A549 (cell line): ENCODE measurements at regions not wholly inside any gene's neighbourhood (a gene's known extent, or its start where the extent isn't known, plus 50 kb on each side); places are given as distances from the start of the nearest gene placed in this dataset.
A peak's percentile ranks its signal among the peaks of the same experiment; 100 is the strongest.

Experiments used
- ATAC-seq, 2 experiments: fragments of 200-7000 bp in 1 of 2; fragments of >200 bp in 1 of 2; cut with Nextera tagmentation in 1 of 2; cut with Tn5 transposase in 1 of 2; 3 replicates each; pipeline versions ENCODE4 v1.8.0 to v1.9.1; 2018 to 2020; ENCODE audit warnings: mild to moderate bottlenecking in 1 of 2, moderate library complexity in 1 of 2
- CTCF ChIA-PET: fragments of 300-600 bp; sonication (Branson Sonifier 250); formaldehyde crosslinking; extraction: SDS; loops from one replicate; lab custom pipeline; 2021; ENCODE audit warnings: antibody characterized with exemption, inconsistent platforms; lab: Yijun Ruan, JAX
- POLR2A ChIA-PET: fragments of 350-600 bp; formaldehyde crosslinking; extraction: SDS; loops from one replicate; lab custom pipeline; 2021; ENCODE audit warnings: antibody characterized with exemption, inconsistent platforms; lab: Yijun Ruan, JAX
- DNase-seq, 2 experiments: peaks; one replicate each; pipeline versions ENCODE4 v3.0.0 to v3.0.0-alpha.2; 2011 to 2016; ENCODE audit warnings: low read depth in 1 of 2, low spot score in 1 of 2
- FAIRE-seq: peaks from 2 replicates; lab custom pipeline; 2011; peaks lifted over from hg19 to GRCh38; lab: Jason Lieb, UNC
- H3K27ac ChIP-seq, 2 experiments: fragments of >200 bp; sonication (Bioruptor Twin); formaldehyde crosslinking; 3 replicates each; pipeline ENCODE4 v1.5.1; 2016 to 2017
- H3K4me1 ChIP-seq: fragments of >200 bp; sonication (Bioruptor Twin); formaldehyde crosslinking; 3 replicates; pipeline ENCODE4 v1.6.1; 2016
- H3K4me2 ChIP-seq: fragments of >200 bp; sonication (Bioruptor Twin); formaldehyde crosslinking; 3 replicates; pipeline ENCODE4 v1.6.1; 2016
- H3K4me3 ChIP-seq: fragments of >200 bp; sonication (Bioruptor Twin); formaldehyde crosslinking; 3 replicates; pipeline ENCODE4 v1.5.1; 2016
- H3K9me3 ChIP-seq: fragments of >200 bp; sonication (Bioruptor Twin); formaldehyde crosslinking; 3 replicates; pipeline ENCODE4 v1.6.1; 2016
- ATOH8 ChIP-seq: fragments of 250-450 bp; sonication (Bioruptor Pico); IDR thresholded peaks from 2 replicates; pipeline ENCODE4 v1.5.0; 2020; ENCODE audit warnings: low read depth, mild to moderate bottlenecking, moderate library complexity
- BCL3 ChIP-seq: fragments of >200 bp; sonication (Bioruptor Twin); formaldehyde crosslinking; IDR thresholded peaks from 3 replicates; pipeline ENCODE4 v1.6.1; 2016
- CBX8 ChIP-seq: fragments of 200-600 bp; sonication (generic); IDR thresholded peaks from 2 replicates; pipeline ENCODE4 v1.6.1; 2016
- CTCF ChIP-seq: fragments of >200 bp; sonication (Bioruptor Twin); formaldehyde crosslinking; IDR thresholded peaks from 3 replicates; pipeline ENCODE4 v1.5.1; 2016
- E2F6 ChIP-seq: IDR thresholded peaks from 2 replicates; pipeline ENCODE4 v1.6.1; 2012; ENCODE audit warnings: low read depth, borderline replicate concordance
- EHF ChIP-seq: fragments of 250-450 bp; sonication (Bioruptor Pico); IDR thresholded peaks from 2 replicates; pipeline ENCODE4 v1.5.0; 2020; ENCODE audit warnings: mild to moderate bottlenecking
- EHMT2 ChIP-seq: fragments of 200-600 bp; sonication (generic); IDR thresholded peaks from 2 replicates; pipeline ENCODE4 v1.6.1; 2016; ENCODE audit warnings: antibody characterized with exemption, low read depth, mild to moderate bottlenecking, moderate library complexity
- EP300 ChIP-seq, 2 experiments: fragments of >200 bp; sonication (Bioruptor Twin); formaldehyde crosslinking; IDR thresholded peaks; 2 replicates in 1 of 2; 3 replicates in 1 of 2; pipeline ENCODE4 v1.6.1; 2016 to 2017
- ESRRA ChIP-seq: fragments of 150-350 bp; IDR thresholded peaks from 2 replicates; pipeline ENCODE4 v1.6.1; 2014; ENCODE audit warnings: mild to moderate bottlenecking, low read length, borderline replicate concordance
- FOSL2 ChIP-seq, 2 experiments: fragments of 450-650 bp in 1 of 2; fragments of >200 bp in 1 of 2; sonication (Bioruptor Twin) in 1 of 2; formaldehyde crosslinking; IDR thresholded peaks; 2 replicates each; pipeline versions ENCODE4 v1.5.0 to v1.6.1; 2016 to 2020; ENCODE audit warnings: mild to moderate bottlenecking in 1 of 2, moderate library complexity in 1 of 2
- FOXS1 ChIP-seq: fragments of 250-450 bp; sonication (Bioruptor Pico); IDR thresholded peaks from 2 replicates; pipeline ENCODE4 v1.5.0; 2020; ENCODE audit warnings: mild to moderate bottlenecking, moderate library complexity
- HDAC2 ChIP-seq: fragments of 200-600 bp; sonication (generic); IDR thresholded peaks from 2 replicates; pipeline ENCODE4 v1.6.1; 2016
- HOXA7 ChIP-seq: fragments of 250-450 bp; sonication (Bioruptor Pico); IDR thresholded peaks from 2 replicates; pipeline ENCODE4 v1.5.0; 2020; ENCODE audit warnings: mild to moderate bottlenecking, moderate library complexity
- HOXB13 ChIP-seq: fragments of 250-450 bp; sonication (Bioruptor Pico); IDR thresholded peaks from 2 replicates; pipeline ENCODE4 v1.5.0; 2020; ENCODE audit warnings: low read depth, mild to moderate bottlenecking, moderate library complexity
- HOXB5 ChIP-seq: fragments of 250-450 bp; sonication (Bioruptor Pico); IDR thresholded peaks from 2 replicates; pipeline ENCODE4 v1.5.0; 2020; ENCODE audit warnings: mild to moderate bottlenecking, moderate library complexity
- KDM5A ChIP-seq: fragments of 200-600 bp; sonication (generic); IDR thresholded peaks from 2 replicates; pipeline ENCODE4 v1.6.1; 2016; ENCODE audit warnings: antibody characterized with exemption, mild to moderate bottlenecking
- MYC ChIP-seq: IDR thresholded peaks from 2 replicates; pipeline ENCODE4 v1.6.1; 2012; ENCODE audit warnings: mild to moderate bottlenecking, inconsistent platforms, low read length, improper control_type of control experiment, borderline replicate concordance
- NR3C1 ChIP-seq: fragments of >200 bp; sonication (Bioruptor Twin); formaldehyde crosslinking; IDR thresholded peaks from 3 replicates; pipeline ENCODE4 v1.6.1; 2017
- POLR2AphosphoS2 ChIP-seq: conservative IDR thresholded peaks from 2 replicates; pipeline ENCODE4 v1.6.1; 2012; ENCODE audit warnings: low read length, improper control_type of control experiment, inconsistent platforms
- RAD21 ChIP-seq, 2 experiments: fragments of >200 bp in 1 of 2; sonication (Bioruptor Twin) in 1 of 2; formaldehyde crosslinking in 1 of 2; IDR thresholded peaks in 1 of 2; conservative IDR thresholded peaks in 1 of 2; 2 replicates in 1 of 2; 3 replicates in 1 of 2; pipeline ENCODE4 v1.6.1; 2012 to 2018; ENCODE audit warnings: inconsistent platforms in 1 of 2
- RNF2 ChIP-seq: fragments of 200-600 bp; sonication (generic); IDR thresholded peaks from 2 replicates; pipeline ENCODE4 v1.6.1; 2016; ENCODE audit warnings: low read depth, mild to moderate bottlenecking, antibody characterized with exemption, moderate library complexity, borderline replicate concordance
- SMC3 ChIP-seq: fragments of >200 bp; sonication (Bioruptor Twin); formaldehyde crosslinking; IDR thresholded peaks from 3 replicates; pipeline ENCODE4 v1.6.1; 2018; ENCODE audit warnings: inconsistent platforms
- ZC3H11A ChIP-seq: fragments of 450-650 bp; IDR thresholded peaks from 2 replicates; pipeline ENCODE4 v1.6.1; 2014; ENCODE audit warnings: antibody characterized with exemption, mild to moderate bottlenecking
- ZNF302 ChIP-seq: fragments of 250-450 bp; sonication (Bioruptor Pico); IDR thresholded peaks from 2 replicates; pipeline ENCODE4 v1.9.0; 2021; ENCODE audit warnings: inconsistent platforms, mild to moderate bottlenecking, moderate library complexity
- WGBS: methylation state at CpG from one replicate; pipeline ENCODE4 v1.1.6; 2017; ENCODE audit errors: missing lambda C conversion rate; 5-methylcytosine and 5-hydroxymethylcytosine counted together

GRCh38 chr6:169328112-169328801, 74.6 kb upstream of the THBS2 start:
- no peak for FAIRE-seq
- ChIA-PET CTCF (interaction anchor here (0.6 kb wide), 1 partner anchor 441 kb away, joined by 4 read pairs; no protein-coding TSS in a partner anchor), POLR2A (no interaction called here)
- ATAC-seq = no peak
- Histone ChIP-seq H3K4me1 (no peaks in the 10 kb centered on the region), H3K27ac (no peak overlapping the region), H3K4me3 (no peak overlapping the region), H3K4me2 (no peak overlapping the region), H3K9me3 (no peaks in the 10 kb centered on the region)
- WGBS = 63% methylated on average over 5 of the region's 5 CpGs
- no peak for DNase-seq
- TF ChIP-seq BCL3 (no peak), ZC3H11A (no peak), POLR2AphosphoS2 (no peak), HDAC2 (no peak), FOSL2 (IDR thresholded peaks at IDR 0.05) (no peak), FOSL2 (CRISPR knock-in tag; IDR thresholded peaks at IDR 0.05) (no peak), MYC (no peak)

- H3K4me1 ChIP-seq = no peaks in the 10 kb centered on the region
- peak; percentile 62 to 78; a peak in 4 of 6 replicates for ATAC-seq
- peak in 1 of 2 experiments; percentile 39 for DNase-seq
- no peak overlapping the region for H3K4me2 ChIP-seq
- H3K4me3 ChIP-seq = no peak overlapping the region
- no peak for FAIRE-seq
- CTCF ChIA-PET = interaction anchor here (0.9 to 1.2 kb wide), 5 partner anchors 9 to 369 kb away, joined by 3 read pairs; no protein-coding TSS in a partner anchor
- no peaks in the 10 kb centered on the region for H3K9me3 ChIP-seq
- H3K27ac ChIP-seq = peak overlapping the region in 1 of 2 experiments; percentile 38; a peak in 2 of 6 replicates
- TF ChIP-seq FOXS1 (no peak), RAD21 (conservative IDR thresholded peaks at IDR 0.05 in 1 of 2, IDR thresholded peaks at IDR 0.05 in 1 of 2) (peak; percentile 66 to 68), CTCF (peak; percentile 32; the same call in 1 of the 3 replicates), SMC3 (peak; percentile 45; the same call in 2 of the 3 replicates), RNF2 (no peak)
- TF ChIP-seq, all 56 proteins: peak for 3
- POLR2A ChIA-PET = no interaction called here
- WGBS = 65% methylated on average over 19 of the region's 27 CpGs
Observed at GRCh38 chr6:169326067-169326799, 72.6 kb upstream of the THBS2 start.

GRCh38 chr6:169324656-169325459, 71.2 kb upstream of the THBS2 start:
- DNase-seq (no peak), FAIRE-seq (no peak), ATAC-seq (no peak)
- WGBS = 74% methylated on average over 8 of the region's 10 CpGs
- Histone ChIP-seq H3K4me2 (no peak overlapping the region), H3K9me3 (no peaks in the 10 kb centered on the region), H3K27ac (no peak overlapping the region), H3K4me1 (no peaks in the 10 kb centered on the region), H3K4me3 (no peak overlapping the region)
- ChIA-PET CTCF (no interaction called here), POLR2A (no interaction called here)
- TF ChIP-seq POLR2AphosphoS2 (no peak), ESRRA (no peak), E2F6 (no peak), NR3C1 (no peak), BCL3 (no peak), HOXB13 (CRISPR knock-in tag) (no peak), KDM5A (no peak), CBX8 (no peak), EP300 (IDR thresholded peaks at IDR 0.05) (no peak), SMC3 (no peak), HOXA7 (CRISPR knock-in tag) (no peak), HDAC2 (no peak), ZNF302 (CRISPR knock-in tag) (no peak), HOXB5 (CRISPR knock-in tag) (no peak), EHF (no peak), ATOH8 (CRISPR knock-in tag) (no peak), EHMT2 (no peak), MYC (no peak)
